NCI-H82 treated with DMSO at 0.1 percent for 48 hours (cell line): ENCODE measurements at regions not wholly inside any gene's neighbourhood (a gene's known extent, or its start where the extent isn't known, plus 50 kb on each side); places are given as distances from the start of the nearest gene placed in this dataset.

ENCODE experiments used
- DNase-seq: peaks from one replicate; lab custom pipeline; 2025; ENCODE audit not compliant: unreplicated experiment; lab: John Stamatoyannopoulos, UW

- DNase-seq, result no peak
These were observed 294.9 kb downstream of the DLEU7 start for GRCh38 chr13:50548586-50548985.

DNA sequence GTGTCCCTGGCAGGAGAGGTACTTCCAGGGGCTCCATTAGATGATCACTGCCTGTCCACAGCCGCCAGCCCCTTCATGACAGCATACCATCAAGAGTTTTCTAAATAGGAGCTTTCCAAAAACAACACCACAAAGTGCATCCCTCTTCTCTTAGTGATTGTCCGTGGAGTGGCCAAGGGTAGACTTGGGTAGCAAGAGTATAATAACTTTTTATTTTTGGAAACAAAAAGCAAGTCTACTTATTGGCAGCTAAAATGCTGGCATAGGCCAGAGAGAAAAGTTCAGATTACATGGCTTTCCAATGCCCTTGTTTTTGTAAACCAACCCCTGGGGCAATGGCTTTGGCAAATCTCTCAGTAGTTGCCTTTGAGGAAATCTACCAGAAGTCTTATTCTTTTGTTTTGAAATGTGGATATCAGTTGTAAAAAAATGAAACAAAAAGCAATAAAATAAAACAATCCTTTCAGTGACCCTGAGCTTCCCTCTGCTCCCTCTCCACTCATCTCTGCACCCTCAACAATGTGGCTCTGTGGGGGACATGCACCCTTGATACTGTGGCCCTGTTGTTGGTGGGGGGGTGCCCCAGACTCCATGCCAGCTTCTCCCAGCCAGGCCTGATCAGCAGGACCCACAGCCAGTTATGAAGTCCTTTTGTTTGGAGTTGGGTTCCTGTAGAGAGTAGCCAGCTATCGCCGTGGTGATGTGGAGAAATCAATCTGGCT is 294.1 kb downstream of the DLEU7 start:
- no peak for DNase-seq

- DNase-seq, result no peak
These were observed 293.3 kb downstream of the DLEU7 start for GRCh38 chr13:50550151-50550550.

- DNase-seq, result no peak
These were observed 291.0 kb downstream of the DLEU7 start for GRCh38 chr13:50552424-50552966.

- no peak for DNase-seq
These were observed 281.8 kb downstream of the DLEU7 start for GRCh38 chr13:50561739-50562138.

DNA sequence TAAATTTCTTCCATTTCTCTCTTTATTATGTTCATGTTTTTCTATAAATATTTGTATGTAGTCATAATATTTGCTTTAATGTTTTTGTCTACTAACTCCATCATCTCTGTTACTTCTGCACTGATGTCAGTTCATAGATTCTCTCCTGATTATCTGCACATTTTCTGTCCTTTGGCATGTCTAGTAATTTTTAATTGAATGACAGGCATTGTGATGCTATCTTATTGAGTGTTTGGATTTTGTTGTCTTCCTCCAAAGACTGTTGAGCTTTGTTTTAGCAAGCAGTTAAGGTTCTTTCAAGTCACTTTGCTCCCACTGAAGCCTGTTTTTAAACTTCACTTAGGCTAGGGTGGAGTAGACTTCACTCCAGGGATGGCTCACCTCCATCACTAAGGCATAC is 276.8 kb downstream of the DLEU7 start:
- no peak for DNase-seq

- no peak for DNase-seq
These were observed 271.4 kb downstream of the DLEU7 start for GRCh38 chr13:50572129-50572528.

DNA sequence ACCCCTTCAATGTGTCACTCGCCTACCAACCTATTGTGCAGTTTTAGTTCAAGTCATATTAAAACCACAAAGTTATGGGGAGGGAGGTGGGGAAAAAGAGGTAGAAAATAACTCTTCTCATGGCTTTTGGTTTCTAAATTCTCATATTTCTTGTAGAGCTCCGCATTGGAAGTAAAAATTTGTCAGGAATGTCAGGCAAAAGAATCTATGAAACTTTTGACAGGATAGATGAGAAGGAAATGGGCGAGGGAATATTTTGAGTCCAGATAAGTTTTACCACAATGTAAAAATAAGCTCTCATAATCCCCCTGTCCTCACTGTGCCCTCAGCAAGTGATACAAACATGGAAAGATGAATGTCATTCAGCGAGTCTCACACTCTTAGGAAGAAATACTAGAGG is 270.4 kb downstream of the DLEU7 start:
- DNase-seq, result no peak

DNA sequence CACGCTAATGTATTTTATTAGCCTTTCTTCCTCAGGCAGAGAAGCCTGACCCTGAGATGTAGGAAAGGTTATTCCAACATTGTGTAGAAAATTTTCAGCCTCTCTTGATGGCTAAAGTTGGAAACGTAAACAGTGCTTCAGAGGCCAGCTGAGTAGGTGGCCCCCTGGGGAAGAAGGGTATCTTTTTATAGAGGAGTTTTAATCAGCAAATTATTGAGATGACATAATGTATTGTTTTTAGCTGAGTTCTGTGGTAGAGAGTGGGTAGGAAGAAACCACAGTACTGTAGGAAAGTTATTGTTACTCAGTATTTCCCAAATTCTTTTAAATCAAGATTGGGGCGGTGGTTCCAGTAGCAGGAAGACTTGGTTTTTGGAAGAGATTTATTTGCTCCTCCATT is 268.8 kb downstream of the DLEU7 start:
- DNase-seq, result no peak

GRCh38 chr13:50575138-50575537 is 268.4 kb downstream of the DLEU7 start:
- DNase-seq, result no peak

DNA sequence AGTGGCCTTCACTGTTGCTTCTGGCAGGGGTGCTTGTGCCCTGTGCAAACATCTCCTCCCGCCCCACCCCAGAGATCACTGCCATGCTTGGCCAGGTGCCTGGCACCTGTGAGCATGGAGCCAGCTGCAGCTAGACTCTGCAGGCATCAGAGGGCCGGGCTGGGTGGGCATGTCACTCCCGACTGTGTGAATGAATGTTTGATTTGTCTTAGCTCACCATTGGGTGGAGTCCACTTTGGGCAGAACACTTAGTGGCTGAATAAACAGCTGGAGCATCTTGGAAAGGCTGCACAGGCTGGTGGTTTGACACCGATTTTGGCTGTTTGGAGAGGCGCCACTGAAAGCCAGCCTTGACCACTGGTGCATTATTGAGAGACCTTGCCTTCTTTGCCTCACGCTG is 267.3 kb downstream of the DLEU7 start:
- DNase-seq, result no peak

DNA sequence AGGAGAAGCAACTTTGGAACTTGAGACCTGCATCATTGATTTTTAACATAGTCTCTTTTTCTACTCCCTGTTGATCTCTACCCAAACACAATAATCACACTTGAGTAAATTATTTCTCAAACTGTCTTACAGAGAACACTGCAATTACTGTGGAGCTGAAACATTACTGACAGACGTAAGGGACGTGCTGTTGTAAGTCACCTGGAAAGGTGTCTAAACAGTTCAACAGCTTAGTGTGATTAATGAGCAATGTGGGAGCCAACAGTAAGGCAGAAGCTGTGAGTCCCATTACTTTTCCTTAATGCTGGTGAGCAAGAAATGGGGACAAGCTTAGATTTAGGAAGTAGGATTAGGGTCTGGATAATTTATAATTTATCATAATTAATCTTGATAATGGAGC is 265.7 kb downstream of the DLEU7 start:
- DNase-seq, result no peak

- DNase-seq, result no peak
These were observed 262.7 kb downstream of the DLEU7 start for GRCh38 chr13:50580684-50581305.

GRCh38 chr13:50581586-50582196 is 261.8 kb downstream of the DLEU7 start:
- DNase-seq, result no peak

- no peak for DNase-seq
These were observed 258.5 kb downstream of the DLEU7 start for GRCh38 chr13:50584856-50585580.

DNA sequence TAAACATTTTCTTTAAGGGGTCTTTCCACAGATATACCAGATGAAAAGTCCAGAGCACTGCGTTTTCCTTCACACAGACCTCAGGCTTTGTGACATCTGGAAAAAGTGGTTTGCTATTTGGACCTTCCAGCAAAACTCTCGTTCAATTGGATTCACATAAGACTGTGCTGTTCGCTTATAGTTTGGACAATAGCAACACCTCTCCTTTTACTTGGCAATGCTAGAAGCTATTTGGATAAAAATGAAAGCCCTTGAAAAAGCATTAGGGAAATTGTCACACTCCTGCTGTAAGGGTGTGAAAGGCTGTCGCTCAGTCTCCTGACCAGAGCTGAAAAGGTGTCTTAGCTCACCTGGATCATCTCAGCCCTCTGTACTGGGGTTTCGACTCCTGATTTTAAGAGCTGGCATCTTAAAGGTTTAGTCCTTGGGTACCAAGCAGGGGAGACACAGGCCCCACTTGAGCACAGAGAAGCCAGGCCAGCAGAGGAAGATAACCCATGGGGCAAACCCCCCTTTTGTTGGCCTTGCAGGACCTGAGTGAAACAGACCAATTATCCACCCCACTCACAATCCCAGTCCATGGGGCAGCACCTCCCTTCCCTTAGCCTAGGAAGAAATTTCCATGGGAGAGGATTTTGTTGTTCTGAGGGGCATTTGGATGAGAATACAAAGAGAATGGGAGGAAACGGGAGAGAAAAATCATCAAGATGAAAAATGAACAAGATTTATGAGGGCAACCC is 257.6 kb downstream of the DLEU7 start:
- DNase-seq, result no peak

DNA sequence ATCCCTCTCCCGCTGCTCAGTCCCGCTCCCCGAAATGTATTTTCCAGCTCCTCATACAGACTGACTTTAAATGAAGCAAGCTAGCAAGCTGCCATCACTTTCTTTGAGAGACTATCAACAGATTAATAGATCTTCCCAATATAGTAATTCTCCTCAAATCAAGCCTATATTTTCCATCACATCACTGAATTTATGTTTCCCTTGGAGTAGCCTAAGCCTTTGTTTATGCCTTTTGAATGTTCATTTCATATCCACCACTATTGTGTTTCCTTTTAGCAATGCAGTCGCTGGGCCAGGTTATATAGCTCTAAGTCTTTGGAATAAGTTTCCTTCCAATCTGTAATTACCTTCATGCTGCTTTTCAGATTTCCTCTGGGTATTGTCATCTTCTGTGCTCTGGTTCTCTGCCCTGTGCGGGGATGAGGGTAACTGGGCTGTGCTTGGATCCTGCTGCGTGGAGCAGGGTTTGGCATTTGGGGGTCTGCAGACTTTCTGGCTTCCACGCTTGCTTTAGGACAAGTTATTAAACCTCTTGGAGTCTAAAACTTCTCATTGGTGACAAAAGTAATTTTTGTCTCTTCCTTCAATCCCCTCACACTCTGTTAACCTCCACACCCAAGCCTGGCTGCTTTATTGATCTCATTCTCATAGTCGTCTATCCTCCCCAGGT is 256.9 kb downstream of the DLEU7 start:
- no peak for DNase-seq

DNA sequence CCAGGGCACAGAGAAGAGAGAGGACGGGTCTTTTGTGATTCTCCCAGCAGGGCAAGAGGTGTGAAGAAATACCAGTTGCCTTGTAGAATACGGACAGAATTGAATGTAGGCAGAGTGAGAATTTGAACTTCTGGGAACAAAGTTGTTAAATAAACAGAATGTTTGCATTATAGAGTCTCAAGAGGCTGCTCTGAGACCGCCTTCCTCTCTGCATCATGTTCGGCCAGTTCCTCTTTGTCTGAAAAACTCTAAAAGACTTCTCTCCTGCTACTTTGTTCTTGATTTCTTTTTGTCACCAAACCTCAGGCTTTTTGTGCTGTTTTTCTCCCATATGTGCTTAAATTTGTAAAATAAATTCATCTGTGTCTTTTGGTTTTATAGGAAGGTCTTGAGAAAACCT is 256.4 kb downstream of the DLEU7 start:
- DNase-seq, result no peak

GRCh38 chr13:50587645-50588373 is 255.7 kb downstream of the DLEU7 start:
- no peak for DNase-seq
